Forelimb muscle (tissue), 1 donor: ENCODE measurements at regions not wholly inside any gene's neighbourhood (a gene's known extent, or its start where the extent isn't known, plus 50 kb on each side); places are given as distances from the start of the nearest gene placed in this dataset.
"Not testable (repeated sequence)": the region's sequence is repeated elsewhere in the genome, so short reads cannot be mapped to it uniquely, and the experiment has no call there.

Experiments
- DNase-seq: peaks from one replicate; pipeline ENCODE4 v3.0.0-alpha.2; 2013; ENCODE audit warnings: low read depth

- not testable (repeated sequence) for DNase-seq
Measured at GRCh38 chr12:54799966-54800365, 54.4 kb upstream of the MUCL1 start.

GRCh38 chr12:54798651-54799050 lies 55.7 kb upstream of the MUCL1 start:
- DNase-seq = no peak

DNA sequence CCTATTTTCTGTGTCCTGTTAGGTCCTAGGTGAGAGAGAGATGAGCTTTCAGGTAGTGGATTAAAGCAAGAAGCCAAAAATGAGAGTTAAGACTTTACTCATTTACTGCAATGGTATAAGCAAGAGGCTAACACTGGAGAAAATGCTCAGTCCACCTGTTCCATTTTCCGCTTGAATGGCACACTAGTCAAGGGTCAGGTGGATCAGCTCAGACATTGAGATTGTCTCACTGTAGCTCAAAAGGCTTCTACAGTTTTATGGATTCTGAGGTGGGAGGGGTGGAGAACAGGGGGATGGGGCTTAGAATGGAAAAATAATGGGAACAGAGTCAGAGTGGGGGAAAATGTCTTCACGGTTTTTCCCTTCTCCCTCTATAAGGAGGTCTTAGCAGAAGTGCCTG lies 57.3 kb upstream of the MUCL1 start:
- no peak for DNase-seq

DNA sequence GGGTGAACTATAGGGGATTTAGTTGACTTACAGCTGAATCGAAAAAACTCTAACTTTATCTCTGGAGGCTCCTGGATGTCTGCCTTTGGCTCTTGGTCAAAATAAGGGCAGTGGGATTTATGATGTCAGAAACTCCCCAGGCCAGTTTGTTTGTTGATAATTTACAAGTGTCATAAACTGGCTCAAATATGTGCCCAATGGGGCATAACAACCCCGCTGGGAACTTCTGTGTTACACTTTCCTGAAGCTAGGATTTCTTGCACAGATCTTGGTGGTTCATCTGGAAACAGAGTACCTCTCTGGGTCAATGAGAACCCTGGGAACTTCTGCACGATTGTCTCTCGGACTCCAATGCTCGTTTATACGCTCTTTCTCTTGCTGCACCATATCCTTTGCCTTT lies 58.7 kb upstream of the MUCL1 start:
- no peak for DNase-seq

DNA sequence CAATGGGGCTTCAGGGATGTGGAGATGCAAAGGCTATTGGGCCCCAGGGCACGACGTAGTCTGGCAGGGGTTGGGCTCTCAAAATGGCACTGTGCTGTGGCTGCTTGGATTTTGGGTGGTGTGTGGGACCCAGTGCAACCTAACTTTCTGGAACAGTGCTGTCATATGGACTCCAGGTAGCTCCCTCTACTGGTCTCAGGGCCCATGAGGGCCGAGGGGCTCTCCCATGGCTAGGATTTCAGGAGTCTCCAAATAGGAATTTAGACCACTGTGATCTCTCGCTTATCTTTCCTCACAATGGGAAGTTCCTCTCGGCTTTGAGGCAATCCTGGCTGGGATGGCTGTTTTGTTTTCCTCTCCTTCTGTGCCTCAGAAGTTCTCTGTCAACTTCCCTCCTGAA lies 68.2 kb upstream of the MUCL1 start:
- DNase-seq = no peak

- no peak for DNase-seq
Measured at GRCh38 chr12:54784115-54784514, 70.2 kb upstream of the MUCL1 start.

GRCh38 chr12:54777031-54777430 lies 77.3 kb upstream of the MUCL1 start:
- DNase-seq = not testable (repeated sequence)

- no peak for DNase-seq
Measured at GRCh38 chr12:54773593-54773992, 80.7 kb upstream of the MUCL1 start.

- no peak for DNase-seq
Measured at GRCh38 chr12:54765652-54766051, 88.7 kb upstream of the MUCL1 start.

GRCh38 chr12:54762390-54762789 lies 91.9 kb upstream of the MUCL1 start:
- no peak for DNase-seq

- no peak for DNase-seq
Measured at GRCh38 chr12:54759751-54760150, 94.6 kb upstream of the MUCL1 start.

- DNase-seq = no peak
Measured at GRCh38 chr12:54751493-54751892, 102.8 kb upstream of the MUCL1 start.

- DNase-seq = peak; percentile 32
Measured at GRCh38 chr12:54749191-54749818, 101.1 kb upstream of the DCD start.

GRCh38 chr12:54744590-54744989 lies 96.4 kb upstream of the DCD start:
- DNase-seq = no peak

GRCh38 chr12:54740882-54741281 lies 92.7 kb upstream of the DCD start:
- DNase-seq = no peak

- DNase-seq = no peak
Measured at GRCh38 chr12:54736549-54736948, 88.4 kb upstream of the DCD start.

- no peak for DNase-seq
Measured at GRCh38 chr12:54734196-54734950, 86.2 kb upstream of the DCD start.

GRCh38 chr12:54725233-54725843 lies 77.2 kb upstream of the DCD start:
- DNase-seq = no peak

DNA sequence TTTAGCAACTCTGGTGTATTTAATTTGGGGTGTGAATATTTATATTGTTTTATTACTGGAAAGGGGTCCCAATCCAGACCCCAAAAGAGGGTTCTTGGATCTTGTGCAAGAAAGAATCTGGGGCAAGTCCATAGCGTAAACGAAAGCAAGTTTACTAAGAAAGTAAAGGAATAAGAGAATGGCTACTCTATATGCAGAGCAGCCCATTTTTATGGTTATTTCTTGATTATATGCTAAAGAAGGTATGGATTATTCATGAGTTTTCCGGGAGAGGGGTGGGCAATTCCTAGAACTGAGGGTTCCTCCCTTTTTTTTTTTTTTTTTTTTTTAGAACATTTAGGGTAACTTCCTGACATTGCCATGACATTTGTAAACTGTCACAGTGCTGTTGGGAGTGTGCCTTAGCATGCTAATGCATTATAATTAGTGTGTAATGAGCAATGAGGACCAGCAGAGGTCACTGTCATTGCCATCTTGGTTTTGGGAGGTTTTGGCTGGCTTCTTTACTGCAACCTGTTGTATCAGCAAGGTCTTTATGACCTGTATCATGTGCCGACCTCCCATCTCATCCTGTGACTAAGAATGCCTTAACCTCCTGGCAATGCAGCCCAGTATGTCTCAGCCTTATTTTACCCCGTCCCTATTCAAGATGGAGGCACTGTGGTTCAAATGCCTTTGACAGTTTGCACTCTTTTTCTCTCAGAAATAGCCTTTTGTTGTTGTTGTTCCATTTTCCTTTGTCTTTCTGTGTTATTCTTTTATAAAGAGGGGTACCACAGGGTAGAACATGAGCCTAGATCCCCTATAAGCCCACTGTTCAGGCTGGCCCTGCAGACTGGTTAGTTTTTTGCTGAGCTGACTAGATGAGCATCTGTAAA lies 75.5 kb upstream of the DCD start:
- no peak for DNase-seq

GRCh38 chr12:54721312-54721711 lies 73.1 kb upstream of the DCD start:
- no peak for DNase-seq

GRCh38 chr12:54719691-54720090 lies 71.5 kb upstream of the DCD start:
- no peak for DNase-seq

DNA sequence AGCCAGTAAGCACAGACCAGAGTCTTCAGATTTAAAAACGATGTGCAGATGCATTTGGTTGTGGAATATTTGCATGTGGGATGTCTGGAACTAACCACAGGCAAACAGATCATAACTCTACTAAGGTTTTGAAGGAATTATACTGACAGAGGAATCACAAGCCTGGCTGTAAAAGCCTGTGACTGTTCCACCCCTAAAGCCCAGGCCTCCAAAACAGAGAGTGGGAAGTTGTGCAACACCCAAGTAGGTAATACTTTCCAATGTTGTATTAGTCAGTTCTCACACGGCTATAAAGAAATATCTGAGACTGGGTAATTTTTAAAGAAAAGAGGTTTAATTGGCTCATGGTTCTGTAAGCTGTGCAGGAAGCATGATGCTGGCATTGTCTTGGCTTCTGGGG lies 68.1 kb upstream of the DCD start:
- DNase-seq = no peak
